CD4-positive, alpha-beta T cell treated with Interleukin-15 for 4 hours (primary cell): ENCODE measurements at regions not wholly inside any gene's neighbourhood (a gene's known extent, or its start where the extent isn't known, plus 50 kb on each side); places are given as distances from the start of the nearest gene placed in this dataset.

Experiments
- DNase-seq: peaks from one replicate; pipeline ENCODE4 v3.0.0-alpha.2; 2020; ENCODE audit warnings: low spot score

GRCh38 chr10:131651674-131652437 lies 249.0 kb upstream of the PPP2R2D start:
- no peak for DNase-seq

- DNase-seq, result no peak
Observed at GRCh38 chr10:131652438-131653139, 248.2 kb upstream of the PPP2R2D start.

- DNase-seq, result no peak
Observed at GRCh38 chr10:131653140-131653539, 247.7 kb upstream of the PPP2R2D start.

DNA sequence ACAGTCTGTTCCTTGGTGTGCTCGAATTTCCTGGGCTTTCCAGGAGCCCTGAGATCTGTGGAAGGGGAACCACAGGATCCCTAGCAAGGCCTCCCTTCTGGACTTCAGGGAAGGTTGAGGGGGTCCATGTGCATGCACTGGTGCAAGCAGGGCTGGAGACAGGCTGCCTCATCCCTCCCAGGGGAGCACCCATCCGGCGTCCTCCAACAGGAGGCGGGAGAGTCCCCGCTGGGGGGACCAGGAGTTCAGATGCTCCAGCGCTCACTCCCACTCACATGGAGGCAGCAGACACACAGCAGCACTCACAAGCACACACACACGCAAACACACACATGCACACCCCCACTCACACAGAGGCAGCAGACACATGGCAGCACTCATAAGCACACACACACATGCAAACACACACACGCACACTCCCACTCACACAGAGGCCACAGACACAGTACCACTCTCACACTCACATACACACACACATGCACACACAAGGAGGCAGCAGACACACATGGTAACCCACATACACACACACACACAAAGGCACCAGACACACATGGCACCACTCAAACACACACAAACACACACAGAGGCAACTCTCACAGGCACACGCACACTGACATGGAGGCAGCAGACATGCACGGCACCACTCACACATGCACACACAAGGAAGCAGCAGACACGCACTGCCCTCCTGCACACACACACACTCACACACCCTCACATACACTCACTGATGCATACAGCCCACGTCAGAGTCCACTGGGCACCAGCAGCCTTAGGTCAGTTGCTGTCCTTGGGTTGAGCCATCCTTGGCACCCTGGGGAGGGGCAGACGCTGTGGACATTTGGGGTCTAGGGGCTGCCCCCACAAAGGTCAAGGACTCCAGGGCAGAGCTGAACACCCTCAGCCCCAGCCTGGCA lies 247.0 kb upstream of the PPP2R2D start:
- no peak for DNase-seq

GRCh38 chr10:131654471-131655087 lies 246.2 kb upstream of the PPP2R2D start:
- DNase-seq, result no peak

- DNase-seq, result no peak
Observed at GRCh38 chr10:131655101-131655849, 245.5 kb upstream of the PPP2R2D start.

- no peak for DNase-seq
Observed at GRCh38 chr10:131656009-131656408, 244.8 kb upstream of the PPP2R2D start.

GRCh38 chr10:131656431-131656841 lies 244.4 kb upstream of the PPP2R2D start:
- no peak for DNase-seq

GRCh38 chr10:131657318-131657984 lies 243.4 kb upstream of the PPP2R2D start:
- DNase-seq, result no peak

GRCh38 chr10:131657985-131658330 lies 242.8 kb upstream of the PPP2R2D start:
- DNase-seq, result no peak

DNA sequence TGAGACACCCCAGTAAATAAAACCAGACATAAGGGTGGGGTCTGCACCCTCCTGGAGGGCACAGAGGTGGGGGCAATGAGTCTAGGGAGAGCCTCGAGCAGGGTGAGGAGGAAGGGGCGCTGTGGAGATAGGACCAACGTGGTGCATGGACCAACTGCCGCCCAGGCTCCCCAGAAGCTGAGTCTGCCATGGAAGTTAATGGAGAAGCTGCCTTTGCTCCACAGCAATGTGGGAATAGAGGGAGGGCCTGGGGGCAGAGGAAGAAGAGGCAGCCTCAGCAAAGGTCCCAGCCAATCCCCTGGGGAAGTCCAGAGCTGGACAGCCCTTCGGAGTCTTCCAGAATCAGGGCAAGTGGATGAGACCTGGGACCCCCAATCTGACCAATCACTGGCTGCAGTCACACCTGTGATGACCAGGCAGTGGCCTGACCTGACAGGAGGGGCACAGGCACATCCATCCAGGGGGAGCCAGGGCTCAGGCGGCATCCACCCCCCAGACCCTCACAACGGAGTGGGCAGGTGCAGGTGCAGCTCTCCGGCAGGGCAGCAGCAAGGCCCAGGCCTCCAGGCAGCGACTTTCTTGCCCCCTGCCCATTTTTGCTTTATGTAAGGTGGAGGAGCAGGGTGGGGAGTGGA lies 242.2 kb upstream of the PPP2R2D start:
- DNase-seq, result no peak

DNA sequence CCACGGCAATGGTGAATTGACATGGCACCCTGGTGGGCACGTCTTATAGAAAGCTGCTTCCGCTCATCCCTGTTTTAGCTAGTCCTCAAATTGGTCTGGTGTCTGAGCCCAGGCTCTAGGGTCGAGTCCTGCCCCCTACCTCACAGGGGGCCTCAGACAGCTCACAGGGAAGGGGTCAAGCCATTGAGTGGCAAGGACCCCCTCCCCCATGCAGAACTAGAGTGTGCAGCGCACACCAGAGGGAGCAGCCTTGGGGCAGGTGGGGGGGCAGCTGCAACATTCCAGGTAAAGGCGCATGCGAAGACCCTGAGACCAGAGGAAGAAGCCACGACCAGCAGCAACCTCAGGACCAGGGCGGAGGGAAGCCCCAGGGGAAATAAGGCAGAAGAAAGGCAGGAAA lies 240.4 kb upstream of the PPP2R2D start:
- no peak for DNase-seq

DNA sequence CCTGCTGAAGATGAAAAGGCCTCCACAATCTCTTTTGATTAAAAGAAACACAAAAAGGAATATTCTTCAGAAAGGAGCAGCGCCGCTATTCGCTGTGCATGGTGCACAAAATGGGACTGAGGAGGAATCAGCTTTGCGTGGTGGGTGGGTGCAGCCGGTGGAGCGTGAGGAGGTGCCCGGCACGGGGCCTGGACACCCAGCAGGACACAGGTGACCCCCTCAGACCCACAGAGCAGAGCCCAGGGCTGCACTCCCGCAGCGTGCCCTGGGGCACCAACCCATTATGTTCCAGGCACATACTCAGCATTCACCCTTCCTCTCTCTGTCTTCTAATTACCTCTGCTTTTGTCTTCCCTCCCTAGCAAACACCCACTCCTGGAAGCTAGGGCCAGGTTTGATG lies 238.0 kb upstream of the PPP2R2D start:
- DNase-seq, result no peak

DNA sequence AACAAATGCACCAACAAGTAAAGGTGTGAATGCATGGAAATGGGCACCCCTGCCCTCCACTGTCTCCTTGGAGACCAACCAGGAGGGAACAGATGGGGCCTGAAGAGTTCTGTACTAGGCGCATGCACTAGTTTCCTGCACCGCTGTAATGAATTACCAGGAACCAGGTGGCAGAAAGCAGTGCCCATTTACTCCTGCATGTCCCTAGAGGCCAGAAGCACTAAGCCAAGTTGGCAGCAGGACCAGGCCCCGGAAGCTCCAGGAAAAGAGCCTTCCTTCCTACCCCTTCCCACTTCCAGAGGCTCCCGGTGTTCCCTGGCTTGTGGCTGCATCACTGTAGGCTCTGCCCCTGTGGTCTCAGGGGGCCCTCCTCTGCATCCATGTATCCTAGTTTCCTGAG lies 237.5 kb upstream of the PPP2R2D start:
- no peak for DNase-seq

- DNase-seq, result no peak
Observed at GRCh38 chr10:131666091-131666490, 234.7 kb upstream of the PPP2R2D start.

GRCh38 chr10:131667047-131667446 lies 233.8 kb upstream of the PPP2R2D start:
- no peak for DNase-seq

DNA sequence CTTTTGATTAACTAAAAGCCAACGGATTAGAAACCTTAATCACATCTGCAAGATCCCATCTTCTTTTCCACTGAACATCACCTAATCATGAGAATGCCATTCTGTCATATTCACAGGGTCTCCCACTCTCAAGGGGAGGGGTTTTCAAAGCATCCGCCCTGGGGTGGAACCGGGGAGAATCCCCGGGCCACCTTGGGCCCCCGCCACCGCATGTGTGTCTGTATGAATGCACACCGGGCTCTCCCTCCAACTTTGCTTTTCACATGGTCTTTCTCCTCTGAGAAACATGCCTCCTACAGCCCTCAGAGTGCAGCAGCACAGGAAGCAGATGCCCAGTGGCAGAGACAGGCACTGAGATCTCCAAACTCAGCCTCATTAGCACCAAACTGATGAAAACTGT lies 233.2 kb upstream of the PPP2R2D start:
- DNase-seq, result no peak

DNA sequence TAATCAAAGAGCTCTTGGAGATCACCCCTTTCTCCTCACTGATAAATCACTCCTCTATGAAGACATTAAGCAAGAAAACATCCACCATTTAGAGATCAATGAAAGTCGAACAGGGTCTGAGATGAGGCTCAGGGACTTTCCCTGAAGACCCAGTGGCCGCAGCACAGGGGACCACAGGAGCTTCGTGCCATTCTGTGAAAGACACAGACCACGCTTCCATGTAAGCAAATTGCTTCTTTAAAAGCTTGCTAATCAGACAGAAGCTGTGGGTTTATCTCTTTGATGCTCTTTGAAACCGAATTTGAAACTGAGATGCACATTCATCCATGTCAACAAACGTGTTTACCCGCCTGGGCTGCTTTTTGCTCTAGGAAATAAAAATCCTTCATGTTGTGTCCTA lies 231.9 kb upstream of the PPP2R2D start:
- DNase-seq, result no peak

GRCh38 chr10:131669838-131670237 lies 231.0 kb upstream of the PPP2R2D start:
- DNase-seq, result no peak

GRCh38 chr10:131670341-131670740 lies 230.5 kb upstream of the PPP2R2D start:
- DNase-seq, result no peak
